GM19193 (cell line): ENCODE measurements at regions not wholly inside any gene's neighbourhood (a gene's known extent, or its start where the extent isn't known, plus 50 kb on each side); places are given as distances from the start of the nearest gene placed in this dataset.

Experiments
- POLR2A ChIP-seq: IDR thresholded peaks from 4 replicates; pipeline ENCODE4 v1.6.1; 2011; ENCODE audit not compliant: insufficient read depth, insufficient read length; ENCODE audit errors: extremely low read depth

DNA sequence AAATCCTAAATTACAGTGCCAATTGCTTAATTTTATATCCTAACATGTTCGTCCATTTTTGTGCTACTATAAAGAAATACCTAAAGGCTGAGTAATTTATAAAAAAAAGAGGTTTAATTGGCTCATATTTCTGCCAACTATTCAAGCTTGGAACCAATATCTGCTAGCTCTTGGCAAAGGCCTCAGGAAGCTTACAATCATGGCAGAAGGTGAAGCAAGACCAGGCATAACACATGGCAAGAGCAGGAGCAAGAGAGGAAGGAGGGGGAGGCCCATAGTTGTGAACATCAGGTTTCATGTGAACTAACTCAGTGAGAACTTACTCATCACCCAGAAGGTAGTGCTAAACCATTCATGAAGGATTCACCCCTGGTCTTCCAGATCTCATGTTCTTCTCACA lies 494.3 kb downstream of the CCER1 start:
- no peak for TF ChIP-seq POLR2A

- TF ChIP-seq POLR2A: no peak
Observed at GRCh38 chr12:90456248-90456647, 498.7 kb downstream of the CCER1 start.

DNA sequence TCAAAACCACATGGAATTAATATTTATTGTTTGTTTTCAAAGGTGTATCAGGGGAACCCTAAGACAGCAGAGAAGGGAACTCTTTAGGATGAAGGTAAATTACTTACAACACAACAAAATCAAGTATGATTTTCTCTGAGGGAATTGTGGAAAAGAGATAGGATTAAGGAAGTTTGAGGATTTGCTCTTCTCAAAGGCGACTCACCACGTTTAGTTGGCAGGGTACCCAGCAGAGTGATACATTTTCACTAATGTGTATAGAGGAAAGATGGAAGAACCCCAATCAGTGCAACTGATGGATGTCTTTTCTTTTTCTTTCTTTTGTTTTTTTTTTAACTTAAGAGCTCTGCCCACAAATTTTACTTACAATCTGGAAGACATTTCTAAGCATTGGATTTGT lies 499.2 kb downstream of the CCER1 start:
- TF ChIP-seq POLR2A: no peak

GRCh38 chr12:90449611-90450010 lies 505.4 kb downstream of the CCER1 start:
- TF ChIP-seq POLR2A: no peak

GRCh38 chr12:90441431-90441830 lies 513.5 kb downstream of the CCER1 start:
- no peak for TF ChIP-seq POLR2A

DNA sequence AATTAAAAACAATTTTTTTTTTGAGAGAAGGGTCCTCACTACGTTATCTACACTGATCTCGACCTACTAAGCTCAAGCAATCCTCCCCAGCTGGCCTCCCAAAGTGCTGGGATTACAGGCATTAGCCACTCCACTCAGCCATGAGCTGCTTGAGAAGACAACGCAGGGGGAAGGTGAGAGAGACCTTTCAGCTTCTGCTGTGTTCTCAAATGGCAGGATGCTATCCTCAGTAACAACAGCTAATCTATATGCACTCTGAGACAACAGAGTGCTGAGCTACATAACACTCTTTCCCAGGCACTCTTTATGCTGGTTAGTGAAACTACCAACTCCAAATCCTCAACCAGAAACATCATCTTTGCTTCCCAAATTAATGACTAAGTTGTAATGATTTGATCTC lies 526.1 kb downstream of the CCER1 start:
- TF ChIP-seq POLR2A: no peak

- no peak for TF ChIP-seq POLR2A
Observed at GRCh38 chr12:90428465-90428864, 526.5 kb downstream of the CCER1 start.

- TF ChIP-seq POLR2A: no peak
Observed at GRCh38 chr12:90423965-90424364, 531.0 kb downstream of the CCER1 start.

GRCh38 chr12:90410962-90411361 lies 544.0 kb downstream of the CCER1 start:
- no peak for TF ChIP-seq POLR2A

- no peak for TF ChIP-seq POLR2A
Observed at GRCh38 chr12:90407841-90408240, 547.1 kb downstream of the CCER1 start.

DNA sequence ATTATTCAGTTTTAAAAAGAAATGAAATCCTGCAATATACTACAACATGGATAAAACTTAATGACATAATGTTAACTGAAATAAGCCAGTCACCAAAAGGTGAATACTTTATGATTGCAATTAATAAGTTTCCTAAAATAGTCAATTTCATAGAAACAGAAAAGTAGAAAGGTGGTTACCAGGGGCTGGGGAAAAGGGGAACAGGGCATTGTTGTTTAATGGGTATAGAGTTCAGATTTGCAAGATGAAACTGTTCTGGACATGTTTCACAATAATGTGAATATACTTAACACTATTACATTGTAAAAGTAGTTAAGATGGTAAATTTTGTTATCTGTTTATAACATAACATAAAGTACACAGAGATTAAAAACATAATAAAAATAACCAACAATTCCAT lies 550.9 kb downstream of the CCER1 start:
- TF ChIP-seq POLR2A: no peak

DNA sequence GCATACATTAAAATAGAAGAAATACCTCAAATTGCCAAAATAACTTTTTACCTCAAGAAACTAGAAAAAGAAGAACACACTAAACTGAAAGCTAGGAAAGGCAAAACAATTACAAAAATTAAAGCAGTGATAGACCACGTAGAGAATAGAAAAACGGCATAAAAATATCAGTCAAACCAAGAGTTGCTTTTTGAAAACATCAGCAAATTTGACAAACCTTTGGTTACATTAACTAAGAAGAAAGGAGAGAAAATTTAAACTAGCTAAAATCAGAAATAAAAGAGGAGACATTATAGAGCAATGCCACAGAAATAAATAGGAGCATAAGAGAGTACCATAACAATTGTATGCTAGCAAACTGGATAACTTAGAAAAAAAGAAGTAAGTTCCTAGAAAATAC lies 553.8 kb downstream of the CCER1 start:
- no peak for TF ChIP-seq POLR2A

DNA sequence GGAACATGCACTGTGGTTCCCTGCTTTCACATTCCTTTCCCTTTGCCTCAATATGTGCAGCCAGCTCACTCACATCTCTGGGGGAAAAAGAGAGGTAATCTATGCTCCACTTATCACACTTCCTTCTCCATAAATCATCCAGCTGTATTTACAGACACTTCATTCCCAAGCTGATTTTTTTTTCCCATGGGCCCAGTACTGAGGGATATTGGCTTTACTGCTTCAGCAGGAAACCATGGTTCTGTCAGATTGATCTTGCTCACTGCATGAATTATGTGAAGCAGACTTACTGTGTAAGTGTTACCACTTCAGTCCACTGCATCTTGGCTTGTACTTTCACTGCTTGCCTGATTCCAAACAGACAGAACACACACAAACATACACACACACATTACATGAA lies 555.6 kb downstream of the CCER1 start:
- no peak for TF ChIP-seq POLR2A

DNA sequence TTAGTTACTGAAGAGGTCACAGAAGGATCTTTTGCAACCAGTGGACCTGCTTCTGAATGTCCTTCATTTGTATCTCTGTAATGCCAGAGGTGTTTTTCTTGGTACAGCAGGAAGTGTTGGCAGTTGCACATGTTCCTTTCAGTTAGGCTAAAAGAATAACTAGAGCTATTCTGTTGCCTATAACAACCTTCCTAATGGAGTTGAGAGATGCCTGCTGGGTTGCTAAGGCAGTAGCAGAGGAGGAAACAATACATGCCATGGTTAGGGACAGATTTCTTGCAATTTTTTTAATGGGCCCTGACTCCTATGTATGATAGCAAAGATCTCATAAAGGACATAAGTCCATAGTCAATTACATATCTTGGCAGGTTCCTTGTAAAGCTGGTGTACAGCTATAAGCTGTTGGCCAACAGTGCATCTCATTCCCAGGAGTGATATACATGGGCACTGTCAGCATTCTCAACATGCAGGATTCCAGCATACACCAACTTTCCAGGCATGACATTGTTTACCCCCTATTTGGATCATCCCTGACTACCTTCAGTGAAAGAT lies 556.6 kb downstream of the CCER1 start:
- no peak for TF ChIP-seq POLR2A

DNA sequence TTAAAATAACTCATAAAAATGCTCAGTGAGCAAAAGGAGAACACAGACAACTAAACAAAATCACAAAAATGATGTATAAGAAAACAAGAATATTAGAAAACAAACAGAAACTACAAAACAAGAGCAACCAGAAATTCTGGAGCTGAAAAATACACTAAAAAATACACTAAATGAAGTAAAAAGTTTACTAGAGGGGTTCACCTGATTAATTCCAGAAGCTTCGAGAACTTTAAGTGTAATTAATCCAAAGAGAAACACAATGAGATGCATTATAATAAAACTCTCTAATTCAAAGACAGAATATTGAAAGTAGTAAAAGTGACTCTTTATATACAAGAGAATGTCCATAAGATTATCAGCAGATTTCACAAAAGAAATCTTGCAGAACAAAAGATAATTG lies 558.4 kb downstream of the CCER1 start:
- no peak for TF ChIP-seq POLR2A

GRCh38 chr12:90393652-90394051 lies 561.3 kb downstream of the CCER1 start:
- no peak for TF ChIP-seq POLR2A

- no peak for TF ChIP-seq POLR2A
Observed at GRCh38 chr12:90393089-90393488, 561.9 kb downstream of the CCER1 start.
